ENCODE measurements at regions not wholly inside any gene's neighbourhood (a gene's known extent, or its start where the extent isn't known, plus 50 kb on each side); places are given as distances from the start of the nearest gene placed in this dataset.
"Not testable (repeated sequence)": the region's sequence is repeated elsewhere in the genome, so short reads cannot be mapped to it uniquely, and the experiment has no call there.

GRCh38 chr6:113050010-113050858 lies 703.1 kb downstream of the RFPL4B start:
- Histone ChIP-seq H3K4me3 (ENCODE audit: low read length in 2 of 2) (no peak overlapping the region), H3K36me3 (ENCODE audit: control insufficient read depth in 2 of 2, insufficient read depth in 2 of 2, low read length in 2 of 2) (no peaks in the 10 kb centered on the region), H3K9me3 (ENCODE audit: control insufficient read depth in 2 of 2, low read length in 2 of 2) (no peaks in the 10 kb centered on the region), H3K4me1 (ENCODE audit: control insufficient read depth, insufficient read depth, low read length) (no peaks in the 10 kb centered on the region), H3K27ac (ENCODE audit: low read length) (no peak overlapping the region), H3K9ac (ENCODE audit: low read length in 2 of 2) (no peak overlapping the region), H3K27me3 (ENCODE audit: control insufficient read depth in 1 of 2, insufficient read depth in 2 of 2, low read length in 2 of 2) (no peaks in the 10 kb centered on the region)

- Histone ChIP-seq H3K27ac (ENCODE audit: low read length) (no peak overlapping the region), H3K9ac (ENCODE audit: low read length in 2 of 2) (no peak overlapping the region), H3K36me3 (ENCODE audit: control insufficient read depth in 2 of 2, insufficient read depth in 2 of 2, low read length in 2 of 2) (no peaks in the 10 kb centered on the region), H3K4me1 (ENCODE audit: control insufficient read depth, insufficient read depth, low read length) (no peaks in the 10 kb centered on the region), H3K9me3 (ENCODE audit: control insufficient read depth in 2 of 2, low read length in 2 of 2) (no peaks in the 10 kb centered on the region), H3K4me3 (ENCODE audit: low read length in 2 of 2) (no peak overlapping the region), H3K27me3 (ENCODE audit: control insufficient read depth in 1 of 2, insufficient read depth in 2 of 2, low read length in 2 of 2) (no peaks in the 10 kb centered on the region)
Observed at GRCh38 chr6:113050979-113051378, 703.8 kb downstream of the RFPL4B start.

- H3K27me3 ChIP-seq (ENCODE audit: control insufficient read depth in 1 of 2, insufficient read depth in 2 of 2, low read length in 2 of 2) = no peaks in the 10 kb centered on the region
- H3K27ac ChIP-seq (ENCODE audit: low read length) = no peak overlapping the region
- no peaks in the 10 kb centered on the region for H3K4me1 ChIP-seq (ENCODE audit: control insufficient read depth, insufficient read depth, low read length)
- no peaks in the 10 kb centered on the region for H3K9me3 ChIP-seq (ENCODE audit: control insufficient read depth in 2 of 2, low read length in 2 of 2)
- H3K36me3 ChIP-seq (ENCODE audit: control insufficient read depth in 2 of 2, insufficient read depth in 2 of 2, low read length in 2 of 2) = no peaks in the 10 kb centered on the region
- no peak overlapping the region for H3K4me3 ChIP-seq (ENCODE audit: low read length in 2 of 2)
- no peak overlapping the region for H3K9ac ChIP-seq (ENCODE audit: low read length in 2 of 2)
Observed at GRCh38 chr6:113052506-113052905, 705.4 kb downstream of the RFPL4B start.

- H3K9ac ChIP-seq (ENCODE audit: low read length in 2 of 2) = no peak overlapping the region
- no peaks in the 10 kb centered on the region for H3K9me3 ChIP-seq (ENCODE audit: control insufficient read depth in 2 of 2, low read length in 2 of 2)
- no peaks in the 10 kb centered on the region for H3K4me1 ChIP-seq (ENCODE audit: control insufficient read depth, insufficient read depth, low read length)
- no peak overlapping the region for H3K4me3 ChIP-seq (ENCODE audit: low read length in 2 of 2)
- no peak overlapping the region for H3K27ac ChIP-seq (ENCODE audit: low read length)
- no peaks in the 10 kb centered on the region for H3K27me3 ChIP-seq (ENCODE audit: control insufficient read depth in 1 of 2, insufficient read depth in 2 of 2, low read length in 2 of 2)
- H3K36me3 ChIP-seq (ENCODE audit: control insufficient read depth in 2 of 2, insufficient read depth in 2 of 2, low read length in 2 of 2) = no peaks in the 10 kb centered on the region
Observed at GRCh38 chr6:113055061-113055460, 707.9 kb downstream of the RFPL4B start.

GRCh38 chr6:113055998-113056397 lies 708.9 kb downstream of the RFPL4B start:
- Histone ChIP-seq H3K9ac (ENCODE audit: low read length in 2 of 2) (no peak overlapping the region), H3K27ac (ENCODE audit: low read length) (no peak overlapping the region), H3K4me1 (ENCODE audit: control insufficient read depth, insufficient read depth, low read length) (no peaks in the 10 kb centered on the region), H3K27me3 (ENCODE audit: control insufficient read depth in 1 of 2, insufficient read depth in 2 of 2, low read length in 2 of 2) (no peaks in the 10 kb centered on the region), H3K4me3 (ENCODE audit: low read length in 2 of 2) (no peak overlapping the region), H3K9me3 (ENCODE audit: control insufficient read depth in 2 of 2, low read length in 2 of 2) (no peaks in the 10 kb centered on the region), H3K36me3 (ENCODE audit: control insufficient read depth in 2 of 2, insufficient read depth in 2 of 2, low read length in 2 of 2) (no peaks in the 10 kb centered on the region)

GRCh38 chr6:113057567-113058053 lies 710.5 kb downstream of the RFPL4B start:
- no peaks in the 10 kb centered on the region for H3K36me3 ChIP-seq (ENCODE audit: control insufficient read depth in 2 of 2, insufficient read depth in 2 of 2, low read length in 2 of 2)
- H3K4me3 ChIP-seq (ENCODE audit: low read length in 2 of 2) = no peak overlapping the region
- no peak overlapping the region for H3K27ac ChIP-seq (ENCODE audit: low read length)
- no peaks in the 10 kb centered on the region for H3K4me1 ChIP-seq (ENCODE audit: control insufficient read depth, insufficient read depth, low read length)
- no peaks in the 10 kb centered on the region for H3K27me3 ChIP-seq (ENCODE audit: control insufficient read depth in 1 of 2, insufficient read depth in 2 of 2, low read length in 2 of 2)
- H3K9ac ChIP-seq (ENCODE audit: low read length in 2 of 2) = no peak overlapping the region
- no peaks in the 10 kb centered on the region for H3K9me3 ChIP-seq (ENCODE audit: control insufficient read depth in 2 of 2, low read length in 2 of 2)

- no peaks in the 10 kb centered on the region for H3K36me3 ChIP-seq (ENCODE audit: control insufficient read depth in 2 of 2, insufficient read depth in 2 of 2, low read length in 2 of 2)
Observed at GRCh38 chr6:113060664-113061063, 713.5 kb downstream of the RFPL4B start.

GRCh38 chr6:113065611-113066010 lies 718.5 kb downstream of the RFPL4B start:
- Histone ChIP-seq H3K27ac (ENCODE audit: low read length) (no peak overlapping the region), H3K9ac (ENCODE audit: low read length in 2 of 2) (no peak overlapping the region), H3K4me1 (ENCODE audit: control insufficient read depth, insufficient read depth, low read length) (no peaks in the 10 kb centered on the region), H3K36me3 (ENCODE audit: control insufficient read depth in 2 of 2, insufficient read depth in 2 of 2, low read length in 2 of 2) (no peaks in the 10 kb centered on the region), H3K4me3 (ENCODE audit: low read length in 2 of 2) (no peak overlapping the region), H3K9me3 (ENCODE audit: control insufficient read depth in 2 of 2, low read length in 2 of 2) (no peaks in the 10 kb centered on the region), H3K27me3 (ENCODE audit: control insufficient read depth in 1 of 2, insufficient read depth in 2 of 2, low read length in 2 of 2) (no peaks in the 10 kb centered on the region)

More at GRCh38 chr6:113060664-113061063, 713.5 kb downstream of the RFPL4B start:
- Histone ChIP-seq H3K9ac (ENCODE audit: low read length in 2 of 2) (no peak overlapping the region), H3K27ac (ENCODE audit: low read length) (no peak overlapping the region), H3K4me1 (ENCODE audit: control insufficient read depth, insufficient read depth, low read length) (no peaks in the 10 kb centered on the region), H3K4me3 (ENCODE audit: low read length in 2 of 2) (no peak overlapping the region), H3K27me3 (ENCODE audit: control insufficient read depth in 1 of 2, insufficient read depth in 2 of 2, low read length in 2 of 2) (no peaks in the 10 kb centered on the region), H3K9me3 (ENCODE audit: control insufficient read depth in 2 of 2, low read length in 2 of 2) (no peaks in the 10 kb centered on the region)

- no peaks in the 10 kb centered on the region for H3K27me3 ChIP-seq (ENCODE audit: control insufficient read depth in 1 of 2, insufficient read depth in 2 of 2, low read length in 2 of 2)
- no peaks in the 10 kb centered on the region for H3K4me1 ChIP-seq (ENCODE audit: control insufficient read depth, insufficient read depth, low read length)
- H3K36me3 ChIP-seq (ENCODE audit: control insufficient read depth in 2 of 2, insufficient read depth in 2 of 2, low read length in 2 of 2) = no peaks in the 10 kb centered on the region
- H3K27ac ChIP-seq (ENCODE audit: low read length) = no peak overlapping the region
- no peak overlapping the region for H3K4me3 ChIP-seq (ENCODE audit: low read length in 2 of 2)
- H3K9ac ChIP-seq (ENCODE audit: low read length in 2 of 2) = no peak overlapping the region
- H3K9me3 ChIP-seq (ENCODE audit: control insufficient read depth in 2 of 2, low read length in 2 of 2) = peaks cover 0 to 3% of the 10 kb centered on the region in 2 donors
Observed at GRCh38 chr6:113067612-113068275, 720.6 kb downstream of the RFPL4B start.

GRCh38 chr6:113068570-113068969 lies 721.4 kb downstream of the RFPL4B start:
- H3K27me3 ChIP-seq (ENCODE audit: control insufficient read depth in 1 of 2, insufficient read depth in 2 of 2, low read length in 2 of 2) = no peaks in the 10 kb centered on the region
- H3K27ac ChIP-seq (ENCODE audit: low read length) = no peak overlapping the region
- no peak overlapping the region for H3K9ac ChIP-seq (ENCODE audit: low read length in 2 of 2)
- peaks cover 0 to 3% of the 10 kb centered on the region in 2 donors for H3K9me3 ChIP-seq (ENCODE audit: control insufficient read depth in 2 of 2, low read length in 2 of 2)
- no peak overlapping the region for H3K4me3 ChIP-seq (ENCODE audit: low read length in 2 of 2)
- no peaks in the 10 kb centered on the region for H3K4me1 ChIP-seq (ENCODE audit: control insufficient read depth, insufficient read depth, low read length)
- no peaks in the 10 kb centered on the region for H3K36me3 ChIP-seq (ENCODE audit: control insufficient read depth in 2 of 2, insufficient read depth in 2 of 2, low read length in 2 of 2)

- not testable (repeated sequence) for H3K27ac ChIP-seq (ENCODE audit: low read length); H3K9me3 ChIP-seq (ENCODE audit: control insufficient read depth in 2 of 2, low read length in 2 of 2); H3K9ac ChIP-seq (ENCODE audit: low read length in 2 of 2); H3K36me3 ChIP-seq (ENCODE audit: control insufficient read depth in 2 of 2, insufficient read depth in 2 of 2, low read length in 2 of 2); H3K27me3 ChIP-seq (ENCODE audit: control insufficient read depth in 1 of 2, insufficient read depth in 2 of 2, low read length in 2 of 2); H3K4me3 ChIP-seq (ENCODE audit: low read length in 2 of 2); H3K4me1 ChIP-seq (ENCODE audit: control insufficient read depth, insufficient read depth, low read length)
Observed at GRCh38 chr6:113070681-113071080, 723.6 kb downstream of the RFPL4B start.
